NCI-H1930 (cell line): ENCODE measurements at regions not wholly inside any gene's neighbourhood (a gene's known extent, or its start where the extent isn't known, plus 50 kb on each side); places are given as distances from the start of the nearest gene placed in this dataset.

Source experiments
- DNase-seq, 2 experiments: peaks; one replicate each; lab custom pipeline; 2025; lab: John Stamatoyannopoulos, UW

GRCh38 chr10:21084700-21085099 lies 187.6 kb upstream of the NEBL start:
- no peak for DNase-seq

DNA sequence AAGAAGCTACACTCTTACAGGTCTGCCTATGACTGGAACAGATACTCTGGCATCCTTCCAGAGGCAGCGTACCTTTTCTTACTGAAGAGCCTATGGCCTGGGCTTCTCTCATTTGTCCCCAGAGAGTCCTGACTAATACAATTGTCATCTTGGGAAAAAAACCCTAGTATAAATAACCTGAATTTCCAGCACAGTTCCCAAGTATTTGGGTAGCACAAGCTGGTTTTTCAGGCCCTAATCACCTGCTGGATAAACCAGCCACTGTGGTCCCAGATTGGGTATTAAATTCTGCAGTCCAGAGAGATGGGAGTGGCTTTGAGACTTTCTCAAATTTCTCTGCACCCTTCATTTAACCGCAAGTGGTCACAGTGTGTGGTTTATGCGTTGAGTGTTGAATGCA lies 186.8 kb upstream of the NEBL start:
- DNase-seq, result no peak

DNA sequence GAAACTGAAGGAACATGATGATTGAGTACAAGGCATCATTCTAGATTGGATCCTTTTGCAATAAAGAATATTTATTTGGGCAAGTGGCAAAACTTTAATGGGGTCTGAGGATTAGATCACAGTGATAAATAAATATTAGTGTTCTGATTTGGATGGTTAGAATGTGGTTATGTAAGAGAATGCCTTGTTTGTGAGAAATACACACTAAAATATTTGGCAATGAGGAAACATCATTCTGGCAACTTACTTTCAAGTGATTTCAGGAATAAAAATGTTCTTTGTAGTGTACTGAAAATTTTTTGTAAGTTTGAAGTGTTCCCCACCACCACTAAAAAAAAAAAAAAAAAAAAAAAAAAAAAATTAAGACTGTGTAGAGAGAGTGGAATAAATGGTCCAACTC lies 185.1 kb upstream of the NEBL start:
- no peak for DNase-seq

GRCh38 chr10:21080261-21080660 lies 183.2 kb upstream of the NEBL start:
- DNase-seq, result no peak

GRCh38 chr10:21079330-21079658 lies 182.2 kb upstream of the NEBL start:
- no peak for DNase-seq

DNA sequence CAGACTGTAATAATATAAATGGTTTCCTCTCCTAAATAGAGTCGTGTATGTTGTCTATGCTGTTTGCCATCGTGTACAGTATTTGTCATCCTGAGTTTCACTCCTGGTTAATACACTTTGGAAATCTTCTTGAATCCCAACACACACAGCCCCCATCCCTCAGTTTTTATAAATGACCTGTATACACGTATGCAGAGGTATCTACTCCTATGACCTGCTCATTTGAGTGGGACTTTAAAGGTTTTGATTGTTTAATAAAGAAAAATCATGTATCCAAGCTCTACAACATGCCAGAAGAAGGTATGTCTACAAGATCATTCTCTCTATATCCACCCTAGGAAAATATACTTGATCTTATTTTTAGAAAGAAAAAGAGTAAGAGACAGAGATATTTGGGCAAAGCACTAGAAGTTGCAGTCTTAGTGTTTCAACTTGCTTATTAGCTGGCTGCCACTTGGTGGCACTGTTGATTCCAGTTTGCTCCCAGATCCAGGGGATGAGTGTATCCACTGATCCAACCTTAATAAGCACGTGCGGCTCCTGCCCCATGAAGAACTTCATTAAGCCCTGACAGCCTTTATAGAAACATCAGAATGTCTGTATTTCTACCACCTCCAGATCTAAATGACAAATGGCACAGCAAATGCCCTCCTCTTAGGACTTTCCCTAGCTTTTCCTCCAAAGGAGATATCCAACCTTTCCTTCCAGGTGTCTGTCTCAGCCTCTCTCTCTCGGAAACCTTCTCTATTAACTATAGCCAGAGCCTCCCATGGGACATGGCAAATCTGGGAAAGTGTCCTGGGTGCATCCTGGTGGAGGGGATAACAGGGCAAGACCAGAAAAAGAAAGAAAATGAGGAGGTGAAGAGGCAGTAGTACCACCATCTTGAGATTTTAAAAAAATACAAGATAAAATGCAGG lies 181.6 kb upstream of the NEBL start:
- peak in 1 of 2 experiments; percentile 6 for DNase-seq

- no peak for DNase-seq
Measured at GRCh38 chr10:21077681-21078080, 180.6 kb upstream of the NEBL start.

DNA sequence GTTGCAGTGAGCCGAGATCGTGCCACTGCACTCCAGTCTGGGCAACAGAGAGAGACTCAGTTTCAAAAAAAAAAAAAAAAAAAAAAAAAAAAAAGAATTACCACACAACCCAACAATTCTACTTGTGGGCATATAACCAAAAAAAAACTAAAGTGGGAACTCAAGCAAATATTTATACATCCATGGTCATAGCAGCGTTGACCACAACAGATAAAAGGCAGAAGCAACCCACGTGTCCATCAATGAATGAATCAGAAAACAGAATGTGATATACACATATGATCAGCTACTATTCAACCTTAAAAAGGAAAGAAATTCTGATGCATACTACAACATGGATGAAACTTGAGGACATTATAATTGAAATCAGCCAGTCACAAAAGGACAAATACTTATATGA lies 179.3 kb upstream of the NEBL start:
- no peak for DNase-seq

GRCh38 chr10:21075880-21076279 lies 178.8 kb upstream of the NEBL start:
- DNase-seq, result no peak

GRCh38 chr10:21071001-21071673 lies 174.0 kb upstream of the NEBL start:
- DNase-seq, result no peak

GRCh38 chr10:21069929-21070700 lies 173.0 kb upstream of the NEBL start:
- no peak for DNase-seq

GRCh38 chr10:21069278-21069677 lies 172.2 kb upstream of the NEBL start:
- DNase-seq, result no peak

GRCh38 chr10:21068026-21068656 lies 171.0 kb upstream of the NEBL start:
- no peak for DNase-seq

GRCh38 chr10:21065621-21066248 lies 168.6 kb upstream of the NEBL start:
- no peak for DNase-seq

DNA sequence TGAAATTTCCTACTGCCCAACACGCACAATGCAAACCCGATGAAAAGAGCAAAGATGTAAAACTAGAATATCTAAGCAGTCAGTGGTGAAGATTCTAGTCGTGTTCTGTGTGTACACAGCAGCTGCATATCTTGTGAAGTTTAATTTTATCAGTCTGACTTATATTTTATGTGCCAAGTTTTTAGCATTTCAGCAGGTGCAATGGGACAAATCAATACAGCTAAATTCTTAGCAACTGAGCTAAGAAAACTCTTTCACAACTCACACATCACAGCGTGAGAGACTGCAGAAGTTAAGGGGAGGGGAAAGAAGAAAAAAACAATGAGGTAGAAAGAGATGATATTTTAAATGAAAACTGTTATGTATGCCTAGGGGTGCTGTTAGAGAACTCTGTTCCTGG lies 164.9 kb upstream of the NEBL start:
- DNase-seq, result no peak

- no peak for DNase-seq
Measured at GRCh38 chr10:21061184-21061583, 164.1 kb upstream of the NEBL start.

DNA sequence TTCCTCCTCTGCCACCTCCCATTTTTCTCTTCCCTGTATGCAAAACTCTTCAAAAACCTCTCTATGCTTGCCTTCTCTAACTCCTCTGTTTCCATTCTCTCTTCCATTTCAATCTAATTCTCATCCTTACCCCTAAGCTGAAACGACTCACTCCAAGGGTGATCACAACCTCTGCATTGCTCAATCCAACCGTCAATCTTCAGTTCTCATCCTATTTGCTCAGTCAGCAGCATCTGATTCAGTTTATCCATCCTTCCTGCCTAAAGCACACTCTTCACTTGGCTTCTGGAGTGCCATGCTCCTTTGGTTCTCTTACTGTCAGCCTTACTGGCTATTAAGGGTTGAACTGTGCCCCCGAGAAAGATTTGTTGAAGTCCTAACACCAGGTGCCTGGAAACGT lies 163.5 kb upstream of the NEBL start:
- no peak for DNase-seq

DNA sequence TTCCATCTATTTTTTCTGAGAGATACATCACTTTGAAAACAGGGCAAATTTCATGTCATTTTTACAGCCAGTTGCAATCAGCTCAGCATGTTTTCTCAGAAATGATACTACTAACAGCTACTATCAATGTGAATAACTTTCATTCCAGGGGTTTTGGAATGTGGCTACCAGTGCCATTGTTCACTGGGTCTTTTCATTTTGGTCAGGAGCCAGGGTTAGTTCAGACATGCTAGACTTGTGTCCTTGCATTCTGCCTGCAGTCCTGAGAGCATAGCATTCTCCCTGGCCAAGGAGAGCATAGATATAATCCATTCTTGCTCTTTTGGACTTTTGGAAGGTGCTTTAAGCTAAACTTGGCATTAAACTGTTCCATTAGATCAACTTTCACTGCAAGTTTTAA lies 160.9 kb upstream of the NEBL start:
- DNase-seq, result no peak

DNA sequence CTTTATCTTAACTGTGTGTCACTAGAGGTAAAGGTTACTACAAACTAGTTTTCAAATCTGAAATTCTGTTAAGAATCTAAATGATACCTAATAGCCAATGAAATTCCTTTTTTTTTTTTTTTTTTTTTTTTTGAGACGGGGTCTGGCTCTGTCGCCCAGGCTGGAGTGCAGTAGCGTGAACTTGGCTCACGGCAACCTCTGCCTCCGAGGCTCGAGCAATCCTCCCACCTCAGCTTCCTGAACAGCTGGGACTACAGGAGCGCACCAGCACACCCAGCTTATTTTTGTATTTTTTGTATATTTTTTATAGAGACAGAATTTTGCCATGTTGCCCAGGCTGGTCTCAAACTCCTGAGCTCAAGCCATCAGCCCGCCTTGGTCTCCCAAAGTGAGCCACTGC lies 160.3 kb upstream of the NEBL start:
- DNase-seq, result no peak

DNA sequence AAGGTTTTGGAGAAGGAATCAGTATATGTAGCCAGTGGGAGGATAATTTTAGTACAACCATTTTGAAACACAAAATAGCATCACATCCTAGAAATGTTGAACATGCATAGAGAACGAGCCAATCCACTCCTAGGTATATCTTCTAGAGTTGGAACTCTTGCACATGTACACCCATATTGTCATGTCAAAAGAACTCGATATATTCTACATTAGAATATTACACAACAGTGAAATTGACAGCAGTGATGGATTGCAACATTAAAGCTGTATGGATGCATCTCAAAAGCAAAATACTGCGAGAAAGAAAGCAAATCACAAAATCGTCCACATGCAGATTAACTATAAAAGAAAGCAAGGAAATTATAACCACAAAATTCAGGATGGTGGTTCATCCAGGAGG lies 159.3 kb upstream of the NEBL start:
- DNase-seq, result no peak

DNA sequence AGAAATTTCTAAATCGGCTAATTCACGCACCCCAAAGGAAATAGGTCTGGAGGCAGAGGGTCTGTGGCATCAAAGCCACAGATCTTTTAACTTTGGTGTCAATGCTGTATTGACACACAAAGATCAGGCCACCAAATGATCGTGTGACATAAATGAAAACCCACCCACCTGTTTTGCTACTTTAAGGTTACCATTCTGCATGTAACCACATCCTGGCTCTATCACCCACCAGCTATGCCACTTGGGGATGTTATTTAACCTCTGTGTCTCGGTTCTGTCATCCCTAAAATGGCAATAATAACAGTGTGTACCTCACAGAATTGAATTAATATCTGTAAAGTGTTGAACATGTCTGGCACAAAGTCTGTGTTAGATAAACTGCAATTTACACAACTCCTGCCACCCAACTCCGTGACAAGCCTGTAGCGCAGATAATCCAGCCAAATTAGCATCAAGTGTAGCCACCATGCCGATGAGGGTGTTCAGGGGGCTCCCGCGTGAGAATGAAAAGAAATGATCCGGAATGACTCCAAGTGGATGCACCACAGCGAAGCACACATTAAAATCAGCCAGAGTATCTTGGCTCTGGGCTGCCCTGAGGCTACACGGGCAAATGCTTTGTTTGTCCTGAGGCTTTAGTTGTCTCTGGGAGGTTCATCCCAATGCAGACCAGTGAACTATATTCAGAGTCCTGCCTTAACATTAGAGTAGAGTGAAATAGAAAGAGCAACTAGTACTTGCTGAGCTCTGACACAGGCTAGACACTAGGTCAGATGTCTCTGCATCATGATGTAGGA lies 158.4 kb upstream of the NEBL start:
- DNase-seq, result no peak
